ENCODE measurements at regions not wholly inside any gene's neighbourhood (a gene's known extent, or its start where the extent isn't known, plus 50 kb on each side); places are given as distances from the start of the nearest gene placed in this dataset.

DNA sequence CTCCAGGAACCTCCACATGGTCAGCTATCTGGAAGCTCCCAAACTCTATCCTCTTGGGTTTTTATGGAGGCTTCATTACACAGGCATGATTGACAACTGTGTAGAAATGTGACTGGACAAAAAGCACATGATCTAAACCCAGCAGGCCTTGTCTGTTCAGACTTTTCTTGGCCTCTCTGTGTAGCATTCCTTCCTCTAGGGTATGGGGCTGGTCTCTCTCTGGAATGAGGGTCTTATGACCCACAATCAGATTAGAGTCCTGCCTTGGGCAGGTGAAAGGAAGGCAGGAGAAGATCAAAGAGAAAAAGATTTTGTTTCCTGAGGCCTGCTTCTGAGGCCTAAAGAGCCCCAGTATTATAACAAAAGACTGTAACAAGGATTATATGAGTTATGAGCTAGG, 162.7 kb downstream of the SP3 start:
- H3K9ac ChIP-seq (ENCODE audit: extremely low read depth, insufficient read length, low read length) = no peak overlapping the region
- H3K27me3 ChIP-seq (ENCODE audit: insufficient read depth, low read length) = no peaks in the 10 kb centered on the region
- H3K4ac ChIP-seq (ENCODE audit: low read depth, low read length) = no peak overlapping the region
- no peak overlapping the region for H4K91ac ChIP-seq (ENCODE audit: insufficient read length, low read depth, low read length)
- Mint-ChIP-seq H3K27ac (no peak overlapping the region), H3K9me3 (peaks cover 0 to 2% of the 10 kb centered on the region in 2 experiments; a peak in 1 of 5 replicates), H3K36me3 (ENCODE audit: insufficient read depth in 1 of 3, low read depth in 3 of 3) (no peaks in the 10 kb centered on the region; a peak in 1 of 7 replicates), H3K4me3 (no peak overlapping the region), H3K4me1 (peaks cover 12 to 13% of the 10 kb centered on the region in 2 experiments), H3K27me3 (ENCODE audit: low read depth) (no peaks in the 10 kb centered on the region)
- no peak overlapping the region for H3K56ac ChIP-seq (ENCODE audit: insufficient read length, low read depth, low read length)
- no peaks in the 10 kb centered on the region for H4K20me1 ChIP-seq (ENCODE audit: control insufficient read depth, insufficient read depth, insufficient read length)
- H2BK12ac ChIP-seq (ENCODE audit: insufficient read length, low read depth, low read length) = no peak overlapping the region
- H2AFZ ChIP-seq (ENCODE audit: low read length) = no peak overlapping the region
- H3K23ac ChIP-seq (ENCODE audit: insufficient read length, low read depth, low read length) = no peak overlapping the region
- no peak overlapping the region for H3K18ac ChIP-seq (ENCODE audit: insufficient read length, low read depth, low read length)
- H2BK120ac ChIP-seq (ENCODE audit: low read depth, low read length, poor library complexity, severe bottlenecking) = no peak overlapping the region
- H2BK15ac ChIP-seq (ENCODE audit: low read depth, low read length) = no peak overlapping the region
- no peak overlapping the region for H3T11ph ChIP-seq (ENCODE audit: low read length)
- H3K14ac ChIP-seq (ENCODE audit: insufficient read depth, low read length) = no peak overlapping the region
- no peak for DNase-seq
- no peak overlapping the region for H4K5ac ChIP-seq (ENCODE audit: insufficient read length, low read depth, low read length)
- H3K79me2 ChIP-seq (ENCODE audit: insufficient read depth, low read length) = no peaks in the 10 kb centered on the region
- H3K23me2 ChIP-seq (ENCODE audit: insufficient read length, low read depth, low read length, poor library complexity, severe bottlenecking) = no peaks in the 10 kb centered on the region
- TF ChIP-seq, protein P1, sequence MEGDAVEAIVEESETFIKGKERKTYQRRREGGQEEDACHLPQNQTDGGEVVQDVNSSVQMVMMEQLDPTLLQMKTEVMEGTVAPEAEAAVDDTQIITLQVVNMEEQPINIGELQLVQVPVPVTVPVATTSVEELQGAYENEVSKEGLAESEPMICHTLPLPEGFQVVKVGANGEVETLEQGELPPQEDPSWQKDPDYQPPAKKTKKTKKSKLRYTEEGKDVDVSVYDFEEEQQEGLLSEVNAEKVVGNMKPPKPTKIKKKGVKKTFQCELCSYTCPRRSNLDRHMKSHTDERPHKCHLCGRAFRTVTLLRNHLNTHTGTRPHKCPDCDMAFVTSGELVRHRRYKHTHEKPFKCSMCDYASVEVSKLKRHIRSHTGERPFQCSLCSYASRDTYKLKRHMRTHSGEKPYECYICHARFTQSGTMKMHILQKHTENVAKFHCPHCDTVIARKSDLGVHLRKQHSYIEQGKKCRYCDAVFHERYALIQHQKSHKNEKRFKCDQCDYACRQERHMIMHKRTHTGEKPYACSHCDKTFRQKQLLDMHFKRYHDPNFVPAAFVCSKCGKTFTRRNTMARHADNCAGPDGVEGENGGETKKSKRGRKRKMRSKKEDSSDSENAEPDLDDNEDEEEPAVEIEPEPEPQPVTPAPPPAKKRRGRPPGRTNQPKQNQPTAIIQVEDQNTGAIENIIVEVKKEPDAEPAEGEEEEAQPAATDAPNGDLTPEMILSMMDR (conservative IDR thresholded peaks at IDR 0.05) = no peak; the same call in 2 of the 3 replicates
- H2BK5ac ChIP-seq (ENCODE audit: insufficient read length, low read length) = no peak overlapping the region
- no peak overlapping the region for H3K4me2 ChIP-seq (ENCODE audit: insufficient read depth, insufficient read length, low read length)
- no peak overlapping the region for H3K27ac ChIP-seq (ENCODE audit: insufficient read length, low read depth, low read length)
- no peaks in the 10 kb centered on the region for H3K79me1 ChIP-seq (ENCODE audit: insufficient read depth, low read depth, low read length, poor library complexity, severe bottlenecking)
- H2BK20ac ChIP-seq (ENCODE audit: low read depth, low read length, poor library complexity, severe bottlenecking) = no peak overlapping the region
- H3K4me1 ChIP-seq (ENCODE audit: insufficient read depth, low read length) = peaks cover 1% of the 10 kb centered on the region; the same call in 1 of the 2 replicates
- H3K9me3 ChIP-seq (ENCODE audit: control insufficient read depth, low read depth, low read length) = no peaks in the 10 kb centered on the region
- H4K8ac ChIP-seq (replicated peaks; ENCODE audit: insufficient read length, low read depth, low read length) = no peak overlapping the region
- H2AK5ac ChIP-seq (ENCODE audit: insufficient read length, low read length) = no peak overlapping the region
